WTC11 (cell line): ENCODE measurements at regions not wholly inside any gene's neighbourhood (a gene's known extent, or its start where the extent isn't known, plus 50 kb on each side); places are given as distances from the start of the nearest gene placed in this dataset.

Experiments
- ATAC-seq: fragments of 200-7000 bp; cut with Tn5 transposase; 2 replicates; pipeline ENCODE4 v1.10.0; 2021; ENCODE audit warnings: mild to moderate bottlenecking, moderate library complexity
- CTCF ChIA-PET: fragments of 300-600 bp; sonication (Branson Sonifier 250); formaldehyde crosslinking; loops from one replicate; lab custom pipeline; 2021; ENCODE audit warnings: antibody characterized with exemption; lab: Charles Lee
- POLR2A ChIA-PET: fragments of 350-600 bp; sonication (Branson Sonifier 250); formaldehyde crosslinking; loops from one replicate; lab custom pipeline; 2021; ENCODE audit warnings: antibody characterized with exemption; lab: Charles Lee
- DNase-seq: peaks from one replicate; pipeline ENCODE4 v3.0.0; 2021; ENCODE audit warnings: low spot score
- H3K27ac Mint-ChIP-seq: 2 replicates; pipeline ENCODE4 v1.8.0; 2021; ENCODE audit warnings: mixed read lengths
- H3K27me3 Mint-ChIP-seq: 2 replicates; pipeline ENCODE4 v1.8.0; 2021; ENCODE audit warnings: low read depth, mild to moderate bottlenecking, moderate library complexity, mixed read lengths
- H3K36me3 Mint-ChIP-seq: 2 replicates; pipeline ENCODE4 v1.8.0; 2021; ENCODE audit warnings: mixed read lengths
- H3K4me1 Mint-ChIP-seq: 2 replicates; pipeline ENCODE4 v1.8.0; 2022; ENCODE audit warnings: mixed read lengths
- H3K4me3 Mint-ChIP-seq: 2 replicates; pipeline ENCODE4 v1.8.0; 2021; ENCODE audit warnings: mild to moderate bottlenecking, moderate library complexity, mixed read lengths
- H3K9me3 Mint-ChIP-seq: 2 replicates; pipeline ENCODE4 v1.8.0; 2021; ENCODE audit warnings: mixed read lengths
- ATF1 ChIP-seq: sonication (generic); formaldehyde crosslinking; IDR thresholded peaks from 2 replicates; pipeline ENCODE4 v1.8.1; 2023; ENCODE audit warnings: mild to moderate bottlenecking, moderate library complexity, missing genetic modification reagents
- ATF3 ChIP-seq: sonication (generic); formaldehyde crosslinking; conservative IDR thresholded peaks from 2 replicates; pipeline ENCODE4 v1.8.1; 2022; ENCODE audit warnings: mild to moderate bottlenecking, missing genetic modification reagents
- ATF6 ChIP-seq: sonication (generic); formaldehyde crosslinking; IDR thresholded peaks from 2 replicates; pipeline ENCODE4 v1.8.1; 2023; ENCODE audit warnings: mild to moderate bottlenecking, missing genetic modification reagents
- CBFB ChIP-seq: sonication (generic); formaldehyde crosslinking; IDR thresholded peaks from 2 replicates; pipeline ENCODE4 v1.8.1; 2022; ENCODE audit warnings: mild to moderate bottlenecking, low read depth, missing genetic modification reagents
- CDX4 ChIP-seq: fragments of 250-450 bp; sonication (Bioruptor Pico); IDR thresholded peaks from 2 replicates; pipeline ENCODE4 v1.9.0; 2021; ENCODE audit warnings: moderate library complexity, mild to moderate bottlenecking, inconsistent platforms, borderline replicate concordance
- CREM ChIP-seq: sonication (generic); formaldehyde crosslinking; IDR thresholded peaks from 2 replicates; pipeline ENCODE4 v1.8.1; 2022; ENCODE audit warnings: mild to moderate bottlenecking, missing genetic modification reagents, moderate library complexity
- E2F5 ChIP-seq: sonication (generic); formaldehyde crosslinking; IDR thresholded peaks from 2 replicates; pipeline ENCODE4 v1.8.1; 2022; ENCODE audit warnings: mild to moderate bottlenecking, moderate library complexity, missing genetic modification reagents
- FOXP1 ChIP-seq: sonication (generic); formaldehyde crosslinking; IDR thresholded peaks from 2 replicates; pipeline ENCODE4 v1.8.0; 2022; ENCODE audit warnings: missing genetic modification reagents, mild to moderate bottlenecking, moderate library complexity, borderline replicate concordance
- FOXP4 ChIP-seq: sonication (generic); formaldehyde crosslinking; IDR thresholded peaks from 2 replicates; pipeline ENCODE4 v1.8.0; 2022; ENCODE audit warnings: mild to moderate bottlenecking, missing genetic modification reagents
- MLX ChIP-seq: sonication (generic); formaldehyde crosslinking; IDR thresholded peaks from 2 replicates; pipeline ENCODE4 v1.8.1; 2023; ENCODE audit warnings: mild to moderate bottlenecking, missing genetic modification reagents, moderate library complexity
- NFE2L1 ChIP-seq: sonication (generic); formaldehyde crosslinking; IDR thresholded peaks from 2 replicates; pipeline ENCODE4 v1.8.1; 2023; ENCODE audit warnings: missing genetic modification reagents
- NR3C1 ChIP-seq: sonication (generic); formaldehyde crosslinking; conservative IDR thresholded peaks from 2 replicates; pipeline ENCODE4 v1.8.1; 2023; ENCODE audit warnings: low read depth, mild to moderate bottlenecking, missing genetic modification reagents
- RELA ChIP-seq: sonication (generic); formaldehyde crosslinking; IDR thresholded peaks from 2 replicates; pipeline ENCODE4 v1.8.1; 2022; ENCODE audit warnings: missing genetic modification reagents, mild to moderate bottlenecking, borderline replicate concordance
- SMAD3 ChIP-seq: sonication (generic); formaldehyde crosslinking; IDR thresholded peaks from 2 replicates; pipeline ENCODE4 v1.8.0; 2022; ENCODE audit warnings: missing genetic modification reagents, mild to moderate bottlenecking, borderline replicate concordance
- SOX15 ChIP-seq: fragments of 250-450 bp; sonication (Bioruptor Pico); IDR thresholded peaks from 2 replicates; pipeline ENCODE4 v1.9.0; 2021; ENCODE audit warnings: mild to moderate bottlenecking
- USF1 ChIP-seq: sonication (generic); formaldehyde crosslinking; IDR thresholded peaks from 2 replicates; pipeline ENCODE4 v1.8.0; 2022; ENCODE audit warnings: mild to moderate bottlenecking, missing genetic modification reagents
- USF2 ChIP-seq: sonication (generic); formaldehyde crosslinking; IDR thresholded peaks from 2 replicates; pipeline ENCODE4 v1.8.1; 2023; ENCODE audit warnings: mild to moderate bottlenecking, missing genetic modification reagents, moderate library complexity
- ZNF121 ChIP-seq: sonication (generic); formaldehyde crosslinking; IDR thresholded peaks from 2 replicates; pipeline ENCODE4 v1.8.0; 2023; ENCODE audit warnings: missing genetic modification reagents
- ZNF317 ChIP-seq: sonication (generic); formaldehyde crosslinking; IDR thresholded peaks from 2 replicates; pipeline ENCODE4 v1.8.1; 2023; ENCODE audit warnings: low read depth, mild to moderate bottlenecking, moderate library complexity, missing genetic modification reagents, borderline replicate concordance
- ZNF396 ChIP-seq: fragments of 250-450 bp; sonication (Bioruptor Pico); IDR thresholded peaks from 2 replicates; pipeline ENCODE4 v1.8.0; 2021; ENCODE audit warnings: mild to moderate bottlenecking, moderate library complexity, borderline replicate concordance
- ZNF425 ChIP-seq: fragments of 250-450 bp; sonication (Bioruptor Pico); conservative IDR thresholded peaks from 2 replicates; pipeline ENCODE4 v1.9.0; 2021; ENCODE audit warnings: mild to moderate bottlenecking
- ZNF671 ChIP-seq: fragments of 250-450 bp; sonication (Bioruptor Pico); IDR thresholded peaks from 2 replicates; pipeline ENCODE4 v1.8.0; 2021; ENCODE audit warnings: mild to moderate bottlenecking

- no peak for TF ChIP-seq ATF6 (CRISPR knock-in tag)
- TF ChIP-seq ZNF425 (CRISPR knock-in tag): no peak
- TF ChIP-seq ATF1: no peak
- TF ChIP-seq NR3C1 (CRISPR knock-in tag): no peak
- TF ChIP-seq USF2: no peak
- TF ChIP-seq ATF3: no peak
- no peak for TF ChIP-seq RELA (CRISPR knock-in tag)
- no peak for TF ChIP-seq FOXP4 (CRISPR knock-in tag)
- no peak for TF ChIP-seq E2F5 (CRISPR knock-in tag)
- TF ChIP-seq USF1 (CRISPR knock-in tag): no peak
- no peak for TF ChIP-seq ZNF121
Observed at GRCh38 chr10:83572036-83572435, 567.3 kb upstream of the GHITM start (continued).

GRCh38 chr10:83574770-83575169, 564.5 kb upstream of the GHITM start:
- no peak for ATAC-seq
- Mint-ChIP-seq H3K4me1 (no peaks in the 10 kb centered on the region), H3K36me3 (peaks cover 8% of the 10 kb centered on the region), H3K27ac (no peak overlapping the region), H3K27me3 (no peaks in the 10 kb centered on the region), H3K9me3 (peaks cover 20% of the 10 kb centered on the region)
- no peak for DNase-seq
- ChIA-PET POLR2A (no interaction called here), CTCF (no interaction called here)
- no peak for TF ChIP-seq MLX (CRISPR knock-in tag)
- TF ChIP-seq NFE2L1: no peak
- no peak for TF ChIP-seq CDX4 (CRISPR knock-in tag)
- TF ChIP-seq SMAD3: no peak
- TF ChIP-seq ATF3: no peak
- TF ChIP-seq CBFB (CRISPR knock-in tag): no peak
- TF ChIP-seq ZNF671: no peak
- no peak for TF ChIP-seq CREM
- TF ChIP-seq USF2: no peak
- no peak for TF ChIP-seq RELA (CRISPR knock-in tag)
- no peak for TF ChIP-seq ZNF317
- TF ChIP-seq FOXP1 (CRISPR knock-in tag): no peak
- TF ChIP-seq ZNF396: no peak
- no peak for TF ChIP-seq SOX15 (CRISPR knock-in tag)
- TF ChIP-seq, all 79 proteins: peak for 0
- no peak overlapping the region for H3K4me3 Mint-ChIP-seq
